ENCODE measurements at regions not wholly inside any gene's neighbourhood (a gene's known extent, or its start where the extent isn't known, plus 50 kb on each side); places are given as distances from the start of the nearest gene placed in this dataset.

DNA sequence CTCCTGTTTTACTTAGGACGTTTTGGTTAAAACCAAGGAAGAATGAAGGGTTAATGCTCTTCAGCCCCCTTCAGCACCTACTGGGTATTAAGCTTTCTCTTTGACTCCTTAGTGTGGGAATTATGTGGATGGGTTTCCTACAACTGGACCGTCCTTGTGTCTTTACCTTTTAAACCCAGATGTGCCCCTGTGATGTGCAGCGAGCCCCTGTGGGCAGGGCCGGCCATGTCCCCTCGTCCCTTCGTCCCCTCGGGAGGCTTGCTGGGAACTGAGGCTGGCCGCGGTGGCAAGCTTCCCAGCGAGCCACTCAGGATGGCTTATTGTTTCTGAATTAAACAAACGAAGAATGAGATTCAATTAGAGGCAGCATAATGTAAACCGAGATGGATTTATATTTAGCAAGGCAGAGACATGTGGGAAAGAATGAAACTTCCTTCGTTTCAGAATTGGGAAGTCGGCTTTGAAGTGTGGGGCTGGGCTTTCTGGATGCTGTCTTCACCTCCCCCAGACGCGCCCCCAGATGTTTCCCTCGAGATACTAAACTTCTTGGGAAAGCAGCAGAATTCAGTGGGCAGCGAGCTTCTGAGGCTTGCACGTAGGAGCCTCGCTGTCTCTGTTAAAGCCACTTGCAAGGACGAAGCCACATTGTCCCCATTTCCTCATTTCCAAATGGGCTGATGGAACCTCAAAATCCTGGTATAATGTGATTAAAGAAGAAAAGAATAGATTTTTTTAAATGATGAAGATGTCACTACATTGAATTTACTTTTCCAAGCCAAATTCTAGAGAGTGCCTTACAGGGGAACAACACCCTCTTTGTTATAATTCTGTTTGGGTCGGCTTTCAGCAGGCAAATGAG lies 146.0 kb downstream of the VAPA start:
- WGBS (ENCODE audit: extremely low coverage, insufficient read length, low lambda C conversion rate), result no CpG with 5 or more reads among the region's 22 CpGs
- H3K79me1 ChIP-seq (ENCODE audit: insufficient read depth, low read depth, low read length, poor library complexity, severe bottlenecking), result no peaks in the 10 kb centered on the region
- no peak overlapping the region for H2BK15ac ChIP-seq (ENCODE audit: low read depth, low read length)
- H3K4me1 Mint-ChIP-seq, result peaks cover 17% of the 10 kb centered on the region in 2 experiments
- no peak overlapping the region for H3K4me2 ChIP-seq (ENCODE audit: insufficient read depth, insufficient read length, low read length)
- no peaks in the 10 kb centered on the region for H3K27me3 ChIP-seq (ENCODE audit: insufficient read depth, low read length)
- no peak overlapping the region for H2AK5ac ChIP-seq (ENCODE audit: insufficient read length, low read length)
- H3K23me2 ChIP-seq (ENCODE audit: insufficient read length, low read depth, low read length, poor library complexity, severe bottlenecking), result peaks cover 2% of the 10 kb centered on the region
- H4K8ac ChIP-seq (replicated peaks; ENCODE audit: insufficient read length, low read depth, low read length), result no peak overlapping the region
- no peak overlapping the region for H3K4me3 Mint-ChIP-seq
- H3K9ac ChIP-seq (ENCODE audit: extremely low read depth, insufficient read length, low read length), result no peak overlapping the region
- H3K9me3 ChIP-seq (ENCODE audit: control insufficient read depth, low read depth, low read length), result no peaks in the 10 kb centered on the region
- no peak overlapping the region for H2BK120ac ChIP-seq (ENCODE audit: low read depth, low read length, poor library complexity, severe bottlenecking)
- H4K5ac ChIP-seq (ENCODE audit: insufficient read length, low read depth, low read length), result no peak overlapping the region
- H3K27ac ChIP-seq (ENCODE audit: insufficient read length, low read depth, low read length), result no peak overlapping the region
- H3K56ac ChIP-seq (ENCODE audit: insufficient read length, low read depth, low read length), result no peak overlapping the region
- H3K36me3 Mint-ChIP-seq (ENCODE audit: insufficient read depth in 1 of 3, low read depth in 3 of 3), result no peaks in the 10 kb centered on the region
- no peak overlapping the region for H2AFZ ChIP-seq (ENCODE audit: low read length)
- H3K18ac ChIP-seq (ENCODE audit: insufficient read length, low read depth, low read length), result no peak overlapping the region
- DNase-seq, result no peak
- no peaks in the 10 kb centered on the region for H4K20me1 ChIP-seq (ENCODE audit: control insufficient read depth, insufficient read depth, insufficient read length)
- H3T11ph ChIP-seq (ENCODE audit: low read length), result no peak overlapping the region
- no peak overlapping the region for H3K4ac ChIP-seq (ENCODE audit: low read depth, low read length)
- TF ChIP-seq CTCF (conservative IDR thresholded peaks at IDR 0.05), result no peak
- H3K4me1 ChIP-seq (ENCODE audit: insufficient read depth, low read length), result no peaks in the 10 kb centered on the region
- no peak overlapping the region for H4K91ac ChIP-seq (ENCODE audit: insufficient read length, low read depth, low read length)
- no peak overlapping the region for H2BK20ac ChIP-seq (ENCODE audit: low read depth, low read length, poor library complexity, severe bottlenecking)
- H2BK12ac ChIP-seq (ENCODE audit: insufficient read length, low read depth, low read length), result no peak overlapping the region
- H3K14ac ChIP-seq (ENCODE audit: insufficient read depth, low read length), result no peak overlapping the region
- H3K27ac Mint-ChIP-seq, result no peak overlapping the region; a peak in 1 of 7 replicates
- no peaks in the 10 kb centered on the region; a peak in 1 of 5 replicates for H3K9me3 Mint-ChIP-seq
- H3K23ac ChIP-seq (ENCODE audit: insufficient read length, low read depth, low read length), result no peak overlapping the region
- no peaks in the 10 kb centered on the region for H3K79me2 ChIP-seq (ENCODE audit: insufficient read depth, low read length)
- no peak overlapping the region for H2BK5ac ChIP-seq (ENCODE audit: insufficient read length, low read length)
- peaks cover 4% of the 10 kb centered on the region for H3K27me3 Mint-ChIP-seq (ENCODE audit: low read depth)

All from H9 (cell line).